Trophoblast cell (in vitro differentiated cells and primary cell): ENCODE measurements at regions not wholly inside any gene's neighbourhood (a gene's known extent, or its start where the extent isn't known, plus 50 kb on each side); places are given as distances from the start of the nearest gene placed in this dataset.

Source experiments
- DNase-seq, 2 donors: peaks; one replicate each; pipeline ENCODE4 v3.0.0-alpha.2; 2016
- H2AFZ ChIP-seq: 2 replicates; pipeline ENCODE4 v1.6.1; 2013; ENCODE audit warnings: low read length, moderate library complexity, mild to moderate bottlenecking; ENCODE audit not compliant: insufficient read depth, poor library complexity
- H2AK5ac ChIP-seq: 2 replicates; pipeline ENCODE4 v1.6.1; 2013; ENCODE audit warnings: mild to moderate bottlenecking, low read length
- H2BK120ac ChIP-seq: 2 replicates; pipeline ENCODE4 v1.6.1; 2013; ENCODE audit warnings: low read length, mild to moderate bottlenecking, moderate library complexity; ENCODE audit not compliant: insufficient read depth, poor library complexity
- H2BK12ac ChIP-seq: 2 replicates; pipeline ENCODE4 v1.6.1; 2013; ENCODE audit warnings: mild to moderate bottlenecking, low read length, moderate library complexity
- H2BK5ac ChIP-seq: 2 replicates; pipeline ENCODE4 v1.6.1; 2013; ENCODE audit warnings: low read length, low read depth, moderate library complexity, mild to moderate bottlenecking; ENCODE audit not compliant: poor library complexity
- H3K14ac ChIP-seq: 2 replicates; pipeline ENCODE4 v1.6.1; 2013; ENCODE audit warnings: mild to moderate bottlenecking, low read length
- H3K18ac ChIP-seq: 2 replicates; pipeline ENCODE4 v1.6.1; 2013; ENCODE audit warnings: mild to moderate bottlenecking, low read length
- H3K23ac ChIP-seq: 2 replicates; pipeline ENCODE4 v1.6.1; 2013; ENCODE audit warnings: low read length
- H3K27ac ChIP-seq: 2 replicates; pipeline ENCODE4 v1.5.1; 2013; ENCODE audit warnings: low read depth, mild to moderate bottlenecking, inconsistent platforms, low read length, moderate library complexity
- H3K27me3 ChIP-seq: 2 replicates; pipeline ENCODE4 v1.6.1; 2013; ENCODE audit warnings: inconsistent platforms, mild to moderate bottlenecking, low read length, moderate library complexity; ENCODE audit not compliant: insufficient read depth
- H3K36me3 ChIP-seq, 2 experiments: 1 replicate in 1 of 2; 2 replicates in 1 of 2; pipeline ENCODE4 v1.6.1; 2013; ENCODE audit warnings: low read length in 2 of 2, mild to moderate bottlenecking in 2 of 2, moderate library complexity in 1 of 2; ENCODE audit not compliant: insufficient read depth in 2 of 2, control insufficient read depth in 1 of 2
- H3K4ac ChIP-seq: 2 replicates; pipeline ENCODE4 v1.6.1; 2013; ENCODE audit warnings: low read depth, mild to moderate bottlenecking, low read length, moderate library complexity
- H3K4me1 ChIP-seq, 2 experiments: 1 replicate in 1 of 2; 2 replicates in 1 of 2; pipeline ENCODE4 v1.6.1; 2013; ENCODE audit warnings: low read length in 2 of 2, mild to moderate bottlenecking in 2 of 2, moderate library complexity in 1 of 2; ENCODE audit not compliant: insufficient read depth in 2 of 2, control insufficient read depth in 1 of 2
- H3K4me2 ChIP-seq: 2 replicates; pipeline ENCODE4 v1.6.1; 2013; ENCODE audit warnings: inconsistent platforms, mild to moderate bottlenecking, low read length, moderate library complexity
- H3K4me3 ChIP-seq: 2 replicates; pipeline ENCODE4 v1.5.1; 2013; ENCODE audit warnings: mild to moderate bottlenecking, low read depth, low read length, inconsistent platforms
- H3K79me1 ChIP-seq: one replicate; pipeline ENCODE4 v1.6.1; 2013; ENCODE audit warnings: low read length
- H3K79me2 ChIP-seq: 2 replicates; pipeline ENCODE4 v1.6.1; 2013; ENCODE audit warnings: low read length, mild to moderate bottlenecking; ENCODE audit not compliant: control insufficient read depth, insufficient read depth, poor library complexity
- H3K9ac ChIP-seq: 2 replicates; pipeline ENCODE4 v1.6.1; 2013; ENCODE audit warnings: mild to moderate bottlenecking, low read length
- H3K9me3 ChIP-seq: 2 replicates; pipeline ENCODE4 v1.6.1; 2013; ENCODE audit warnings: low read depth, mild to moderate bottlenecking, control low read depth, inconsistent platforms, low read length; ENCODE audit not compliant: insufficient read depth
- H4K12ac ChIP-seq: 2 replicates; pipeline ENCODE4 v1.6.1; 2013; ENCODE audit warnings: low read depth, mild to moderate bottlenecking, low read length, moderate library complexity
- H4K8ac ChIP-seq: 2 replicates; pipeline ENCODE4 v1.6.1; 2013; ENCODE audit warnings: low read depth, mild to moderate bottlenecking, low read length, moderate library complexity
- H4K91ac ChIP-seq: one replicate; pipeline ENCODE4 v1.6.1; 2013; ENCODE audit warnings: low read depth, mild to moderate bottlenecking, low read length, moderate library complexity
- WGBS: extraction: QIAGEN DNeasy Blood & Tissue Kit; methylation state at CpG from one replicate; pipeline ENCODE4 v1.1.7; 2013; ENCODE audit warnings: missing lambda C conversion rate; ENCODE audit not compliant: insufficient read length, insufficient coverage; ENCODE audit errors: extremely low coverage; 5-methylcytosine and 5-hydroxymethylcytosine counted together

GRCh38 chr13:68350554-68350953 lies 1120.4 kb upstream of the PCDH9 start:
- no peaks in the 10 kb centered on the region for H3K27me3 ChIP-seq
- no peak overlapping the region for H4K8ac ChIP-seq
- no peak overlapping the region for H4K91ac ChIP-seq
- WGBS = no CpG with 5 or more reads among the region's 2 CpGs
- H3K14ac ChIP-seq = no peak overlapping the region
- H3K18ac ChIP-seq = no peak overlapping the region
- no peaks in the 10 kb centered on the region for H3K4me1 ChIP-seq
- no peak overlapping the region for H3K4ac ChIP-seq
- H2AFZ ChIP-seq = no peak overlapping the region
- H2BK120ac ChIP-seq = no peak overlapping the region
- H3K79me1 ChIP-seq = no peaks in the 10 kb centered on the region
- no peak overlapping the region for H3K9ac ChIP-seq
- H2BK5ac ChIP-seq = no peak overlapping the region
- H2AK5ac ChIP-seq = no peak overlapping the region
- H3K23ac ChIP-seq = no peak overlapping the region
- H2BK12ac ChIP-seq = no peak overlapping the region
- no peak overlapping the region for H4K12ac ChIP-seq
- H3K4me2 ChIP-seq = no peak overlapping the region
- no peaks in the 10 kb centered on the region for H3K79me2 ChIP-seq
- H3K4me3 ChIP-seq = no peak overlapping the region
- H3K36me3 ChIP-seq = no peaks in the 10 kb centered on the region
- no peaks in the 10 kb centered on the region for H3K9me3 ChIP-seq
- DNase-seq = no peak
- no peak overlapping the region for H3K27ac ChIP-seq

- Histone ChIP-seq H3K4me3 (no peak overlapping the region), H4K8ac (no peak overlapping the region), H2BK12ac (no peak overlapping the region), H3K27ac (no peak overlapping the region), H4K91ac (no peak overlapping the region), H3K4ac (no peak overlapping the region), H3K79me1 (no peaks in the 10 kb centered on the region), H3K18ac (no peak overlapping the region), H3K9me3 (no peaks in the 10 kb centered on the region), H2BK120ac (no peak overlapping the region), H2BK5ac (no peak overlapping the region), H3K4me1 (no peaks in the 10 kb centered on the region), H3K14ac (no peak overlapping the region), H3K4me2 (no peak overlapping the region), H3K9ac (no peak overlapping the region), H4K12ac (no peak overlapping the region), H3K36me3 (no peaks in the 10 kb centered on the region), H3K27me3 (no peaks in the 10 kb centered on the region), H2AK5ac (no peak overlapping the region), H2AFZ (no peak overlapping the region), H3K23ac (no peak overlapping the region), H3K79me2 (no peaks in the 10 kb centered on the region)
- no peak for DNase-seq
- WGBS = no CpG with 5 or more reads among the region's 3 CpGs
Observed at GRCh38 chr13:68347220-68347619, 1117.1 kb upstream of the PCDH9 start.

- H3K4me1 ChIP-seq = no peaks in the 10 kb centered on the region
Observed at GRCh38 chr13:68345963-68346531, 1115.9 kb upstream of the PCDH9 start.

GRCh38 chr13:68323124-68323523 lies 1093.0 kb upstream of the PCDH9 start:
- no peaks in the 10 kb centered on the region for H3K79me1 ChIP-seq
- no peaks in the 10 kb centered on the region for H3K79me2 ChIP-seq
- no peak overlapping the region for H3K14ac ChIP-seq
- H2AK5ac ChIP-seq = no peak overlapping the region
- H3K9ac ChIP-seq = no peak overlapping the region
- no peak overlapping the region for H3K18ac ChIP-seq
- H2BK120ac ChIP-seq = no peak overlapping the region
- peaks cover 1% of the 10 kb centered on the region for H3K9me3 ChIP-seq
- H3K4me1 ChIP-seq = no peaks in the 10 kb centered on the region
- no peak overlapping the region for H3K4me3 ChIP-seq
- no peak overlapping the region for H3K23ac ChIP-seq
- H3K27ac ChIP-seq = no peak overlapping the region
- H4K91ac ChIP-seq = no peak overlapping the region
- no peak overlapping the region for H2AFZ ChIP-seq
- H3K36me3 ChIP-seq = no peaks in the 10 kb centered on the region
- DNase-seq = no peak
- H3K4me2 ChIP-seq = no peak overlapping the region
- H3K27me3 ChIP-seq = no peaks in the 10 kb centered on the region
- H2BK12ac ChIP-seq = no peak overlapping the region
- H4K8ac ChIP-seq = no peak overlapping the region
- no peak overlapping the region for H2BK5ac ChIP-seq
- H3K4ac ChIP-seq = no peak overlapping the region
- no CpG with 5 or more reads among the region's 2 CpGs for WGBS
- no peak overlapping the region for H4K12ac ChIP-seq

More at GRCh38 chr13:68345963-68346531, 1115.9 kb upstream of the PCDH9 start:
- WGBS = no CpG with 5 or more reads among the region's 1 CpG
- H2AK5ac ChIP-seq = no peak overlapping the region
- no peak overlapping the region for H3K4me2 ChIP-seq
- no peak overlapping the region for H3K14ac ChIP-seq
- no peaks in the 10 kb centered on the region for H3K36me3 ChIP-seq
- H3K79me1 ChIP-seq = no peaks in the 10 kb centered on the region
- no peaks in the 10 kb centered on the region for H3K79me2 ChIP-seq
- H2BK120ac ChIP-seq = no peak overlapping the region
- DNase-seq = no peak
- no peak overlapping the region for H3K18ac ChIP-seq
- H3K27me3 ChIP-seq = no peaks in the 10 kb centered on the region
- no peak overlapping the region for H3K23ac ChIP-seq
- no peak overlapping the region for H2BK5ac ChIP-seq
- no peak overlapping the region for H3K9ac ChIP-seq
- no peak overlapping the region for H4K8ac ChIP-seq
- H4K91ac ChIP-seq = no peak overlapping the region
- no peak overlapping the region for H2AFZ ChIP-seq
- no peaks in the 10 kb centered on the region for H3K9me3 ChIP-seq
- no peak overlapping the region for H3K4ac ChIP-seq
- no peak overlapping the region for H3K4me3 ChIP-seq
- no peak overlapping the region for H2BK12ac ChIP-seq
- H3K27ac ChIP-seq = no peak overlapping the region
- no peak overlapping the region for H4K12ac ChIP-seq
